OCI-LY3 (cell line): ENCODE measurements at regions not wholly inside any gene's neighbourhood (a gene's known extent, or its start where the extent isn't known, plus 50 kb on each side); places are given as distances from the start of the nearest gene placed in this dataset.
"Not testable (repeated sequence)": the region's sequence is repeated elsewhere in the genome, so short reads cannot be mapped to it uniquely, and the experiment has no call there.

Source experiments
- H2AFZ ChIP-seq: fragments of 200-600, 300-600 bp; shearing (Covaris generic); 2 replicates; pipeline ENCODE4 v1.6.0; 2014; ENCODE audit warnings: antibody characterized with exemption, low read depth, low read length
- H3K27ac ChIP-seq: fragments of 200-600, 300-600 bp; sonication (generic); 2 replicates; pipeline ENCODE4 v1.5.1; 2014; ENCODE audit warnings: mild to moderate bottlenecking, low read length, moderate library complexity, mixed read lengths
- H3K27me3 ChIP-seq: fragments of 200-600, 300-600 bp; sonication (generic); 2 replicates; pipeline ENCODE4 v1.6.1; 2014; ENCODE audit warnings: low read depth, low read length, mixed read lengths
- H3K36me3 ChIP-seq: fragments of 200-600, 300-600 bp; sonication (generic); replicated peaks from 2 replicates; pipeline ENCODE3; 2014; ENCODE audit warnings: low read depth, low read length, mixed read lengths
- H3K4me1 ChIP-seq: fragments of 300-600, 200-600 bp; sonication (generic); 2 replicates; pipeline ENCODE4 v1.6.1; 2014; ENCODE audit warnings: low read length, mixed read lengths
- H3K4me2 ChIP-seq: fragments of 200-600, 300-600 bp; sonication (generic); 2 replicates; pipeline ENCODE4 v1.6.1; 2014; ENCODE audit warnings: low read length, mixed read lengths
- H3K4me3 ChIP-seq: fragments of 300-600, 200-600 bp; sonication (generic); 2 replicates; pipeline ENCODE4 v1.5.1; 2014; ENCODE audit warnings: antibody characterized with exemption, mild to moderate bottlenecking, low read length, moderate library complexity
- H3K79me2 ChIP-seq: fragments of 300-600, 200-600 bp; shearing (Covaris generic); 2 replicates; pipeline ENCODE4 v1.6.1; 2014; ENCODE audit warnings: mild to moderate bottlenecking, low read length, mixed read lengths
- H3K9ac ChIP-seq: fragments of 300-600, 200-600 bp; shearing (Covaris generic); 2 replicates; pipeline ENCODE4 v1.6.0; 2014; ENCODE audit warnings: mild to moderate bottlenecking, low read length, moderate library complexity
- H3K9me3 ChIP-seq: fragments of 200-600, 300-600 bp; shearing (Covaris generic); 2 replicates; pipeline ENCODE4 v1.6.1; 2014; ENCODE audit warnings: low read length, mixed read lengths; ENCODE audit not compliant: insufficient read depth
- H4K20me1 ChIP-seq: fragments of 200-600, 300-600 bp; sonication (generic); 2 replicates; pipeline ENCODE4 v1.6.1; 2016; ENCODE audit warnings: low read length, mixed read lengths; ENCODE audit not compliant: insufficient read depth
- EZH2phosphoT487 ChIP-seq: fragments of 200-600 bp; shearing (Covaris generic); IDR thresholded peaks from 2 replicates; pipeline ENCODE4 v1.6.1; 2018; ENCODE audit warnings: antibody characterized with exemption, mixed run types, low read depth
- TF ChIP-seq, protein P1 (sequence below): fragments of 200-600, 300-600 bp; sonication (generic); IDR thresholded peaks from 2 replicates; pipeline ENCODE4 v1.5.1; 2014; ENCODE audit warnings: antibody characterized with exemption, low read length, low read depth

DNA sequence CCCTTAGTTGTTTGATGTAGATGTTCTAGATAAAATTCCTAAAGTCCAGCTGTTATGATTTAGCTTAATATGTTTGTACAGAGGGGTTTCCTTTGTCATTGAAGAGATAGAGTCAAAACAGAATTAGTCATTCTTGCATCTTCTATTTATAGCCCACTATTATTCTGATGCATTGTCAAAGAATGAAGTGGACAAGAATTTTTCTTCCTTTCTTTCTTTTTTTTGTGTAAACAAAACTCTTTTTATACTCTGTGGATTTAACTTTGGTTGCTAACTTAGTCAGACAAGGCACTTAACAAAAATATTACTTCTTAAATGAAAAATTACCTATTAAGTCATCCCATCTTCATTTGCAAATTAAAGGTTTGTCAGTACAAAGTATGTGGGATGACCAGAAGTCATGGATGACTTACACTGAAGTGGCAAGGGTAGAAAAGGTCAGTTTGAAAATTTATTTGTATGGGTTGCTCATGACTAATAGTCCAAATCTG lies 215.6 kb upstream of the DDHD1 start:
- Histone ChIP-seq H3K4me1 (peaks cover 8% of the 10 kb centered on the region), H3K27ac (no peak overlapping the region)

DNA sequence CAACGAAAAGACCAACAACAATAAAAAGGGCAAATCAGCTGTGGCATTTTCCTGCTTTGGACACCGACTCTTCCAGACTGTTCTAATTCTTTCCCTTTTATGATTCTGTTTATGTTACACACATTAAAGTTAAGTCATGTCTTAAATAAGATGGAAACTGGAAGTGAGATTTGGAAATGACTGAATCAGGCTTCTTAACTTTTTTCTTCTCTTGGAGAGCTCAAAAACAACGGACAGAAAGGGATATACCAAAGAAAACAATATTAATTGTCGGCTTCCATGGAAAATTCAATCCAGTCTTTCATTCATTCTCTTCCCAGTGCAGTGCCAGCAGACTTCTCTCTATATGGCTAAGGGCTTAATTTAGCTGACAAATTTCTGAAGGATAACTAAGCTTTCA lies 214.9 kb upstream of the DDHD1 start:
- H3K9ac ChIP-seq = no peak overlapping the region
- H3K4me1 ChIP-seq = peaks cover 8% of the 10 kb centered on the region
- H3K79me2 ChIP-seq = no peaks in the 10 kb centered on the region
- H3K36me3 ChIP-seq = no peaks in the 10 kb centered on the region
- no peak overlapping the region for H3K4me3 ChIP-seq
- no peaks in the 10 kb centered on the region for H3K27me3 ChIP-seq
- no peak overlapping the region for H3K27ac ChIP-seq
- H3K9me3 ChIP-seq = no peaks in the 10 kb centered on the region
- H2AFZ ChIP-seq = no peak overlapping the region
- no peaks in the 10 kb centered on the region for H4K20me1 ChIP-seq
- TF ChIP-seq, protein P1, sequence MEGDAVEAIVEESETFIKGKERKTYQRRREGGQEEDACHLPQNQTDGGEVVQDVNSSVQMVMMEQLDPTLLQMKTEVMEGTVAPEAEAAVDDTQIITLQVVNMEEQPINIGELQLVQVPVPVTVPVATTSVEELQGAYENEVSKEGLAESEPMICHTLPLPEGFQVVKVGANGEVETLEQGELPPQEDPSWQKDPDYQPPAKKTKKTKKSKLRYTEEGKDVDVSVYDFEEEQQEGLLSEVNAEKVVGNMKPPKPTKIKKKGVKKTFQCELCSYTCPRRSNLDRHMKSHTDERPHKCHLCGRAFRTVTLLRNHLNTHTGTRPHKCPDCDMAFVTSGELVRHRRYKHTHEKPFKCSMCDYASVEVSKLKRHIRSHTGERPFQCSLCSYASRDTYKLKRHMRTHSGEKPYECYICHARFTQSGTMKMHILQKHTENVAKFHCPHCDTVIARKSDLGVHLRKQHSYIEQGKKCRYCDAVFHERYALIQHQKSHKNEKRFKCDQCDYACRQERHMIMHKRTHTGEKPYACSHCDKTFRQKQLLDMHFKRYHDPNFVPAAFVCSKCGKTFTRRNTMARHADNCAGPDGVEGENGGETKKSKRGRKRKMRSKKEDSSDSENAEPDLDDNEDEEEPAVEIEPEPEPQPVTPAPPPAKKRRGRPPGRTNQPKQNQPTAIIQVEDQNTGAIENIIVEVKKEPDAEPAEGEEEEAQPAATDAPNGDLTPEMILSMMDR = no peak
- no peak for TF ChIP-seq EZH2phosphoT487
- H3K4me2 ChIP-seq = no peak overlapping the region

More for the DNA sequence above, 215.6 kb upstream of the DDHD1 start:
- no peaks in the 10 kb centered on the region for H4K20me1 ChIP-seq
- H3K27me3 ChIP-seq = no peaks in the 10 kb centered on the region
- H3K9ac ChIP-seq = no peak overlapping the region
- H3K36me3 ChIP-seq = no peaks in the 10 kb centered on the region
- H2AFZ ChIP-seq = no peak overlapping the region
- TF ChIP-seq EZH2phosphoT487 = no peak
- TF ChIP-seq, protein P1 = no peak
- H3K4me3 ChIP-seq = no peak overlapping the region
- no peak overlapping the region for H3K4me2 ChIP-seq
- no peaks in the 10 kb centered on the region for H3K79me2 ChIP-seq
- no peaks in the 10 kb centered on the region for H3K9me3 ChIP-seq

DNA sequence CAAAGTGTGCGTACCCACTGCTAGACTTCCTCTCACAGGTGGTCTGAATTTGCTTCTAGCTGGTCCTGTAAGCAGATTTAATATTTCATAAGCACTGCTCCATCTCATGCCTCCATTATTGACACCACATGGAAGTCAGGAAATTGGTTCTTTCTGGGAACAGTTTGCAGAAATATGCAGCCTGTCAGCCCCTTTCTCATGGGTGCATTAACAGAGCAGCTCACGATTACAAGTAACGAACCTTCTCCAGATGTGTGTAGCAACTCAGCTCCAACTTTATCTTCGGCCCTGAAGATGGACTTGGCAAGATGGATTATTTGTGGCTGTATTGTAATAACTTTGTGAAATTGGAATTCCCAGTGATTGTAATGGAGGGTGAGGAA lies 214.5 kb upstream of the DDHD1 start:
- no peak overlapping the region for H3K9ac ChIP-seq
- no peak overlapping the region for H2AFZ ChIP-seq
- no peaks in the 10 kb centered on the region for H4K20me1 ChIP-seq
- H3K4me3 ChIP-seq = no peak overlapping the region
- no peaks in the 10 kb centered on the region for H3K36me3 ChIP-seq
- H3K9me3 ChIP-seq = no peaks in the 10 kb centered on the region
- TF ChIP-seq, protein P1 = no peak
- no peak for TF ChIP-seq EZH2phosphoT487
- H3K4me1 ChIP-seq = peaks cover 8% of the 10 kb centered on the region
- H3K27me3 ChIP-seq = no peaks in the 10 kb centered on the region
- no peaks in the 10 kb centered on the region for H3K79me2 ChIP-seq
- no peak overlapping the region for H3K27ac ChIP-seq
- H3K4me2 ChIP-seq = no peak overlapping the region

DNA sequence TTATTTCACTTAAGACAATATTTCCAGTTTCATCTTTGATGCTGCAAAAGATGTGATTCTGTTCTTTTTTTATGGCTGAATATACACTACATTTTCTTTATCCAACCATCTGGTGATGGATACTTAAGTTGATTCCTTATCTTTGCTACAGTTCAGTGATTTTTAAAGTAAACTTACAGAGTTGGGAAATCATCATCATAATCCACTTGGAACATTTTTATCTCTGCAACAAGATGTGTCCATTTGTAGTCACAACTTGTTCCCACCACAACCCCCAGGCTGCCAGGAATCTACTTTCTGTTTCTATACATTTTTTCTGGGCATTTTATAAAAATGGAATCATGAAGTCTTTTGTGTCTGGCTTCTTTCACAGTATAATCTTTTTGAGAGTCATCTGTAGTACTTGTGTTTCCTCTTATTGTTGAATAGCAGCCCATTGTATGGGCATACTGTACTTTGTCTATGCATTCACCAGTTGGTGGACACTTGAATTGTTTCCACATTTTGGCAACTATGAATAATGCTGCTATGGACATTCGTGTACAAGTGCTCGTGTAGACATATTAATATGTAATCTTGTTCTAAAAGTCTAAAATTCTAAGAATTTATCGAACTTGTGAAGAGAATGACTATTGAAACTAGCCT lies 212.5 kb upstream of the DDHD1 start:
- H3K27ac ChIP-seq = no peak overlapping the region
- H2AFZ ChIP-seq = no peak overlapping the region
- no peak overlapping the region for H3K4me3 ChIP-seq
- H3K4me2 ChIP-seq = no peak overlapping the region
- no peak for TF ChIP-seq EZH2phosphoT487
- TF ChIP-seq, protein P1 = no peak
- H3K27me3 ChIP-seq = no peaks in the 10 kb centered on the region
- no peaks in the 10 kb centered on the region for H3K9me3 ChIP-seq
- H3K36me3 ChIP-seq = no peaks in the 10 kb centered on the region
- no peaks in the 10 kb centered on the region for H4K20me1 ChIP-seq
- no peak overlapping the region for H3K9ac ChIP-seq
- no peaks in the 10 kb centered on the region for H3K79me2 ChIP-seq
- peaks cover 8% of the 10 kb centered on the region for H3K4me1 ChIP-seq

DNA sequence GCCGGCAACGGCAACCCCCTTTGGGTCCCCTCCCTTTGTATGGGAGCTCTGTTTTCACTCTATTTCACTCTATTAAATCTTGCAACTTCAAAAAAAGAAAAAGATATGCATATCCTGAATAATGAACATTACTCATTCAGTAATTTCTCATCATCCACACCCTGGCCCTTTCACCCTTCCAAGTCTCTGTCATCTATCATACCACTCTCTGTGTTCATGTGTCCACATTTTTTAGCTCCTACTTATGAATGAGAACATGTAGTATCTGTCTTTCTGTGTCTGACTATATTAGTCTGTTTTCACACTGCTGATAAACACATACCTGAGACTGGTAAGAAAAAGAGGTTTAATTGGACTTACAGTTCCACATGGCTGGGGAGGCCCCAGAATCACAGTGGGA lies 209.8 kb upstream of the DDHD1 start:
- not testable (repeated sequence) for H4K20me1 ChIP-seq, H3K4me2 ChIP-seq, H3K9ac ChIP-seq, H3K9me3 ChIP-seq, H3K36me3 ChIP-seq, H2AFZ ChIP-seq, H3K4me1 ChIP-seq, H3K4me3 ChIP-seq, H3K79me2 ChIP-seq, H3K27ac ChIP-seq, H3K27me3 ChIP-seq
